H1 (cell line): ENCODE measurements at regions not wholly inside any gene's neighbourhood (a gene's known extent, or its start where the extent isn't known, plus 50 kb on each side); places are given as distances from the start of the nearest gene placed in this dataset.

ENCODE experiments used
- PHF8 ChIP-seq: fragments of 200-600 bp; sonication (generic); conservative IDR thresholded peaks from 2 replicates; pipeline ENCODE4 v1.7.1; 2012; ENCODE audit warnings: low read depth, mild to moderate bottlenecking, inconsistent platforms, low read length, moderate library complexity
- RAD21 ChIP-seq, 2 experiments: IDR thresholded peaks in 1 of 2; conservative IDR thresholded peaks in 1 of 2; 2 replicates each; pipeline ENCODE4 v1.6.1; 2011; ENCODE audit warnings: low read depth in 2 of 2, low read length in 2 of 2, improper control_type of control experiment in 1 of 2, inconsistent platforms in 1 of 2, mild to moderate bottlenecking in 1 of 2, moderate library complexity in 1 of 2
- TF ChIP-seq, protein P1 (sequence below): fragments of 300-600 bp; sonication (generic); IDR thresholded peaks from 2 replicates; pipeline ENCODE4 v1.7.1; 2012; ENCODE audit warnings: low read length, moderate library complexity, mild to moderate bottlenecking, inconsistent platforms; ENCODE audit not compliant: insufficient replicate concordance

DNA sequence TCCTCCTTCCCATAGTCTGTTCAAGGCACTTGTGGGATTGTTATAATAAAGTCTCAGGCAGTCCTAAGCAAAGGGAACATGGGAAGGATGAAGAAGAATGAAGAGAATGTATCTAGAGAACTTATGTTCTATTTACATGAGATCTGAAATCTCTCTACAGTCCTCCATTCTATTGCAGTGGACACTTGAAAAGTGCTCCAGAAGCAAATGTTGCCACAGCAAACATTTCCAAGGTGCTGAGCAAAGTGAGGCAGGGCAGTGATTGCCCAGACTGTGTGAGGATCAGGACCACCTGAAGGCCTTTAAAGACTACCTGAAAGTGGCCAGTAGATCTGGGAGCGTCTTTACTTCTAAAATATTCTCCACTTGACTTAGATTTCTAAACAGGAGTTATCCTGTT, 203.5 kb downstream of the RBM46 start (continued):
- TF ChIP-seq, protein P1, sequence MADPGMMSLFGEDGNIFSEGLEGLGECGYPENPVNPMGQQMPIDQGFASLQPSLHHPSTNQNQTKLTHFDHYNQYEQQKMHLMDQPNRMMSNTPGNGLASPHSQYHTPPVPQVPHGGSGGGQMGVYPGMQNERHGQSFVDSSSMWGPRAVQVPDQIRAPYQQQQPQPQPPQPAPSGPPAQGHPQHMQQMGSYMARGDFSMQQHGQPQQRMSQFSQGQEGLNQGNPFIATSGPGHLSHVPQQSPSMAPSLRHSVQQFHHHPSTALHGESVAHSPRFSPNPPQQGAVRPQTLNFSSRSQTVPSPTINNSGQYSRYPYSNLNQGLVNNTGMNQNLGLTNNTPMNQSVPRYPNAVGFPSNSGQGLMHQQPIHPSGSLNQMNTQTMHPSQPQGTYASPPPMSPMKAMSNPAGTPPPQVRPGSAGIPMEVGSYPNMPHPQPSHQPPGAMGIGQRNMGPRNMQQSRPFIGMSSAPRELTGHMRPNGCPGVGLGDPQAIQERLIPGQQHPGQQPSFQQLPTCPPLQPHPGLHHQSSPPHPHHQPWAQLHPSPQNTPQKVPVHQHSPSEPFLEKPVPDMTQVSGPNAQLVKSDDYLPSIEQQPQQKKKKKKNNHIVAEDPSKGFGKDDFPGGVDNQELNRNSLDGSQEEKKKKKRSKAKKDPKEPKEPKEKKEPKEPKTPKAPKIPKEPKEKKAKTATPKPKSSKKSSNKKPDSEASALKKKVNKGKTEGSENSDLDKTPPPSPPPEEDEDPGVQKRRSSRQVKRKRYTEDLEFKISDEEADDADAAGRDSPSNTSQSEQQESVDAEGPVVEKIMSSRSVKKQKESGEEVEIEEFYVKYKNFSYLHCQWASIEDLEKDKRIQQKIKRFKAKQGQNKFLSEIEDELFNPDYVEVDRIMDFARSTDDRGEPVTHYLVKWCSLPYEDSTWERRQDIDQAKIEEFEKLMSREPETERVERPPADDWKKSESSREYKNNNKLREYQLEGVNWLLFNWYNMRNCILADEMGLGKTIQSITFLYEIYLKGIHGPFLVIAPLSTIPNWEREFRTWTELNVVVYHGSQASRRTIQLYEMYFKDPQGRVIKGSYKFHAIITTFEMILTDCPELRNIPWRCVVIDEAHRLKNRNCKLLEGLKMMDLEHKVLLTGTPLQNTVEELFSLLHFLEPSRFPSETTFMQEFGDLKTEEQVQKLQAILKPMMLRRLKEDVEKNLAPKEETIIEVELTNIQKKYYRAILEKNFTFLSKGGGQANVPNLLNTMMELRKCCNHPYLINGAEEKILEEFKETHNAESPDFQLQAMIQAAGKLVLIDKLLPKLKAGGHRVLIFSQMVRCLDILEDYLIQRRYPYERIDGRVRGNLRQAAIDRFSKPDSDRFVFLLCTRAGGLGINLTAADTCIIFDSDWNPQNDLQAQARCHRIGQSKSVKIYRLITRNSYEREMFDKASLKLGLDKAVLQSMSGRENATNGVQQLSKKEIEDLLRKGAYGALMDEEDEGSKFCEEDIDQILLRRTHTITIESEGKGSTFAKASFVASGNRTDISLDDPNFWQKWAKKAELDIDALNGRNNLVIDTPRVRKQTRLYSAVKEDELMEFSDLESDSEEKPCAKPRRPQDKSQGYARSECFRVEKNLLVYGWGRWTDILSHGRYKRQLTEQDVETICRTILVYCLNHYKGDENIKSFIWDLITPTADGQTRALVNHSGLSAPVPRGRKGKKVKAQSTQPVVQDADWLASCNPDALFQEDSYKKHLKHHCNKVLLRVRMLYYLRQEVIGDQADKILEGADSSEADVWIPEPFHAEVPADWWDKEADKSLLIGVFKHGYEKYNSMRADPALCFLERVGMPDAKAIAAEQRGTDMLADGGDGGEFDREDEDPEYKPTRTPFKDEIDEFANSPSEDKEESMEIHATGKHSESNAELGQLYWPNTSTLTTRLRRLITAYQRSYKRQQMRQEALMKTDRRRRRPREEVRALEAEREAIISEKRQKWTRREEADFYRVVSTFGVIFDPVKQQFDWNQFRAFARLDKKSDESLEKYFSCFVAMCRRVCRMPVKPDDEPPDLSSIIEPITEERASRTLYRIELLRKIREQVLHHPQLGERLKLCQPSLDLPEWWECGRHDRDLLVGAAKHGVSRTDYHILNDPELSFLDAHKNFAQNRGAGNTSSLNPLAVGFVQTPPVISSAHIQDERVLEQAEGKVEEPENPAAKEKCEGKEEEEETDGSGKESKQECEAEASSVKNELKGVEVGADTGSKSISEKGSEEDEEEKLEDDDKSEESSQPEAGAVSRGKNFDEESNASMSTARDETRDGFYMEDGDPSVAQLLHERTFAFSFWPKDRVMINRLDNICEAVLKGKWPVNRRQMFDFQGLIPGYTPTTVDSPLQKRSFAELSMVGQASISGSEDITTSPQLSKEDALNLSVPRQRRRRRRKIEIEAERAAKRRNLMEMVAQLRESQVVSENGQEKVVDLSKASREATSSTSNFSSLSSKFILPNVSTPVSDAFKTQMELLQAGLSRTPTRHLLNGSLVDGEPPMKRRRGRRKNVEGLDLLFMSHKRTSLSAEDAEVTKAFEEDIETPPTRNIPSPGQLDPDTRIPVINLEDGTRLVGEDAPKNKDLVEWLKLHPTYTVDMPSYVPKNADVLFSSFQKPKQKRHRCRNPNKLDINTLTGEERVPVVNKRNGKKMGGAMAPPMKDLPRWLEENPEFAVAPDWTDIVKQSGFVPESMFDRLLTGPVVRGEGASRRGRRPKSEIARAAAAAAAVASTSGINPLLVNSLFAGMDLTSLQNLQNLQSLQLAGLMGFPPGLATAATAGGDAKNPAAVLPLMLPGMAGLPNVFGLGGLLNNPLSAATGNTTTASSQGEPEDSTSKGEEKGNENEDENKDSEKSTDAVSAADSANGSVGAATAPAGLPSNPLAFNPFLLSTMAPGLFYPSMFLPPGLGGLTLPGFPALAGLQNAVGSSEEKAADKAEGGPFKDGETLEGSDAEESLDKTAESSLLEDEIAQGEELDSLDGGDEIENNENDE = no peak
- TF ChIP-seq PHF8 (no peak), RAD21 (IDR thresholded peaks at IDR 0.05 in 1 of 2, conservative IDR thresholded peaks at IDR 0.05 in 1 of 2; ENCODE audit: low read depth in 2 of 2, low read length in 2 of 2) (no peak)
